Upper lobe of left lung (tissue), 4 donors: ENCODE measurements at regions not wholly inside any gene's neighbourhood (a gene's known extent, or its start where the extent isn't known, plus 50 kb on each side); places are given as distances from the start of the nearest gene placed in this dataset.

Experiments used
- POLR2A ChIP-seq, 4 donors: fragments of 450-650 bp; IDR thresholded peaks; one replicate each; pipeline ENCODE4 v1.5.1; 2016 to 2017; ENCODE audit warnings: antibody characterized with exemption in 4 of 4, mild to moderate bottlenecking in 2 of 4
- POLR2AphosphoS5 ChIP-seq, 2 donors: sonication (generic); formaldehyde crosslinking; IDR thresholded peaks; one replicate each; pipeline ENCODE4 v1.5.1; 2017; ENCODE audit warnings: antibody characterized with exemption in 2 of 2
- TF ChIP-seq, protein P1 (sequence below), 6 experiments: fragments of 450-650 bp in 4 of 6; fragments of 200-600 bp in 2 of 6; sonication (generic) in 2 of 6; IDR thresholded peaks; one replicate each; pipeline ENCODE4 v1.5.1; 2016 to 2019; ENCODE audit warnings: antibody characterized with exemption in 6 of 6

DNA sequence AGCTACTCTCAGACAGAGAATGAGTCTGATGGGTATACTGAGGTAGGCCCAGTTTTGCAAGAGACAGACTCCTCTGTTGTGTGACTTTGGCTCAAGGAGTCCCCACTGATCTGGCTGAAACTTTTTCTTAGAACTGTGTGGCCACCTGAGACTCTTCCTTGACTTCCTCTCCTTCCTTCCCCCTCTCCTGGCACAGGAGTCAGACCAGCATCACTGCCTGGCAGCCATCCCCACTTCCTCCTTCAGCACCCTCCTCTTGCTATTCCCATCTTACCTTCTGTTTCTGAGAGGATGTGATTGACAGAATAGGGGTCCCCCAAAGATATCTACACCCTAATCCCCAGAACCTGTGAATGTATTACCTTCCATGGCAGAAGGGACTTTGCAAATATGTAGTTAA, 351.1 kb downstream of the MN1 start:
- TF ChIP-seq, protein P1, sequence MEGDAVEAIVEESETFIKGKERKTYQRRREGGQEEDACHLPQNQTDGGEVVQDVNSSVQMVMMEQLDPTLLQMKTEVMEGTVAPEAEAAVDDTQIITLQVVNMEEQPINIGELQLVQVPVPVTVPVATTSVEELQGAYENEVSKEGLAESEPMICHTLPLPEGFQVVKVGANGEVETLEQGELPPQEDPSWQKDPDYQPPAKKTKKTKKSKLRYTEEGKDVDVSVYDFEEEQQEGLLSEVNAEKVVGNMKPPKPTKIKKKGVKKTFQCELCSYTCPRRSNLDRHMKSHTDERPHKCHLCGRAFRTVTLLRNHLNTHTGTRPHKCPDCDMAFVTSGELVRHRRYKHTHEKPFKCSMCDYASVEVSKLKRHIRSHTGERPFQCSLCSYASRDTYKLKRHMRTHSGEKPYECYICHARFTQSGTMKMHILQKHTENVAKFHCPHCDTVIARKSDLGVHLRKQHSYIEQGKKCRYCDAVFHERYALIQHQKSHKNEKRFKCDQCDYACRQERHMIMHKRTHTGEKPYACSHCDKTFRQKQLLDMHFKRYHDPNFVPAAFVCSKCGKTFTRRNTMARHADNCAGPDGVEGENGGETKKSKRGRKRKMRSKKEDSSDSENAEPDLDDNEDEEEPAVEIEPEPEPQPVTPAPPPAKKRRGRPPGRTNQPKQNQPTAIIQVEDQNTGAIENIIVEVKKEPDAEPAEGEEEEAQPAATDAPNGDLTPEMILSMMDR (IDR thresholded peaks at IDR 0.05) = no peak
- TF ChIP-seq POLR2AphosphoS5 (IDR thresholded peaks at IDR 0.05) (no peak), POLR2A (IDR thresholded peaks at IDR 0.05) (no peak)
